ENCODE measurements at regions not wholly inside any gene's neighbourhood (a gene's known extent, or its start where the extent isn't known, plus 50 kb on each side); places are given as distances from the start of the nearest gene placed in this dataset.

- Histone ChIP-seq H3F3A (replicated peaks; ENCODE audit: insufficient read depth) (no peaks in the 10 kb centered on the region), H3K27ac (ENCODE audit: low read depth in 2 of 2, low read length in 1 of 2) (no peak overlapping the region), H2AFZ (ENCODE audit: low read depth) (no peak overlapping the region), H3K9me3 (no peaks in the 10 kb centered on the region), H3K9ac (no peak overlapping the region), H3K27me3 (ENCODE audit: insufficient read depth) (no peaks in the 10 kb centered on the region), H3K9me2 (no peaks in the 10 kb centered on the region), H4K20me1 (ENCODE audit: insufficient read depth) (no peaks in the 10 kb centered on the region), H3K4me2 (no peak overlapping the region), H3K36me3 (replicated peaks in 1 of 2; ENCODE audit: control insufficient read depth in 1 of 2, insufficient read depth in 2 of 2, low read length in 1 of 2) (no peaks in the 10 kb centered on the region), H3K79me2 (ENCODE audit: insufficient read depth) (no peaks in the 10 kb centered on the region), H3K4me3 (ENCODE audit: low read depth in 2 of 2, low read length in 1 of 2) (no peak overlapping the region), H3K4me1 (ENCODE audit: control insufficient read depth in 1 of 2, insufficient read depth in 2 of 2, low read depth in 1 of 2, low read length in 1 of 2) (peaks cover 0 to 3% of the 10 kb centered on the region in 2 experiments; a peak in 1 of 4 replicates)
- TF ChIP-seq NFIC (IDR thresholded peaks at IDR 0.05; ENCODE audit: borderline replicate concordance) (peak; percentile 20; the same call in 1 of the 2 replicates), RXRA (IDR thresholded peaks at IDR 0.05; ENCODE audit: borderline replicate concordance, low read depth) (peak; percentile 28; the same call in 1 of the 2 replicates), JUND (IDR thresholded peaks at IDR 0.05) (no peak), FOXM1 (IDR thresholded peaks at IDR 0.05; ENCODE audit: low read depth) (no peak), USF1 (IDR thresholded peaks at IDR 0.05; ENCODE audit: borderline replicate concordance, low read depth) (no peak)
- POLR2A ChIA-PET = no interaction called here
- CTCF ChIA-PET = interaction anchor here (0.8 kb wide), 1 partner anchor 21 kb away, joined by 3 read pairs; no protein-coding TSS in a partner anchor
- 52% methylated on average over 9 of the region's 9 CpGs for WGBS (ENCODE audit: low lambda C conversion rate)
- DNase-seq = no peak
Measured at GRCh38 chr15:29945943-29946596, 123.8 kb upstream of the TJP1 start.

GRCh38 chr15:29944925-29945324, 122.7 kb upstream of the TJP1 start:
- Histone ChIP-seq H3F3A (replicated peaks; ENCODE audit: insufficient read depth) (no peaks in the 10 kb centered on the region), H4K20me1 (ENCODE audit: insufficient read depth) (no peaks in the 10 kb centered on the region), H3K9me2 (no peaks in the 10 kb centered on the region), H3K4me1 (ENCODE audit: control insufficient read depth in 1 of 2, insufficient read depth in 2 of 2, low read depth in 1 of 2, low read length in 1 of 2) (peaks cover 0 to 3% of the 10 kb centered on the region in 2 experiments; a peak in 1 of 4 replicates), H3K79me2 (ENCODE audit: insufficient read depth) (no peaks in the 10 kb centered on the region), H3K4me3 (ENCODE audit: low read depth in 2 of 2, low read length in 1 of 2) (no peak overlapping the region), H3K27me3 (ENCODE audit: insufficient read depth) (no peaks in the 10 kb centered on the region), H3K4me2 (no peak overlapping the region), H3K36me3 (replicated peaks in 1 of 2; ENCODE audit: control insufficient read depth in 1 of 2, insufficient read depth in 2 of 2, low read length in 1 of 2) (no peaks in the 10 kb centered on the region), H3K27ac (ENCODE audit: low read depth in 2 of 2, low read length in 1 of 2) (no peak overlapping the region), H3K9me3 (no peaks in the 10 kb centered on the region), H3K9ac (no peak overlapping the region), H2AFZ (ENCODE audit: low read depth) (no peak overlapping the region)
- ChIA-PET CTCF (interaction anchor here (0.7 to 0.8 kb wide), 3 partner anchors 15 to 186 kb away, joined by 3 read pairs; no protein-coding TSS in a partner anchor), POLR2A (no interaction called here)
- no peak for DNase-seq
- 54% methylated on average over 2 of the region's 2 CpGs for WGBS (ENCODE audit: low lambda C conversion rate)
- TF ChIP-seq NRF1 (IDR thresholded peaks at IDR 0.05; ENCODE audit: low read depth, low read length) (no peak), FOXM1 (IDR thresholded peaks at IDR 0.05; ENCODE audit: low read depth) (no peak), MAX (IDR thresholded peaks at IDR 0.05; ENCODE audit: low read depth) (no peak), TAF1 (IDR thresholded peaks at IDR 0.05; ENCODE audit: borderline replicate concordance, low read depth, low read length) (no peak), ZBTB33 (IDR thresholded peaks at IDR 0.05; ENCODE audit: borderline replicate concordance, low read depth) (no peak), USF2 (IDR thresholded peaks at IDR 0.05; ENCODE audit: borderline replicate concordance, low read depth, low read length) (no peak), GABPA (IDR thresholded peaks at IDR 0.05; ENCODE audit: low read depth) (no peak), USF1 (IDR thresholded peaks at IDR 0.05; ENCODE audit: borderline replicate concordance, low read depth) (no peak), POLR2AphosphoS5 (IDR thresholded peaks at IDR 0.05; ENCODE audit: low read depth, low read length) (no peak), MXI1 (IDR thresholded peaks at IDR 0.05; ENCODE audit: low read depth, low read length) (no peak), RXRA (IDR thresholded peaks at IDR 0.05; ENCODE audit: borderline replicate concordance, low read depth) (no peak), RCOR1 (IDR thresholded peaks at IDR 0.05; ENCODE audit: low read length) (no peak)
